Fibroblast of lung (primary cell): ENCODE measurements at regions not wholly inside any gene's neighbourhood (a gene's known extent, or its start where the extent isn't known, plus 50 kb on each side); places are given as distances from the start of the nearest gene placed in this dataset.

Experiments used
- CTCF ChIP-seq, 2 donors: IDR thresholded peaks in 1 of 2; conservative IDR thresholded peaks in 1 of 2; 1 replicate in 1 of 2; 2 replicates in 1 of 2; pipeline ENCODE4 v1.5.1; 2011 to 2012; ENCODE audit warnings: low read length in 2 of 2, control low read depth in 1 of 2, inconsistent platforms in 1 of 2, low read depth in 1 of 2, mild to moderate bottlenecking in 1 of 2
- EZH2 ChIP-seq: IDR thresholded peaks from 2 replicates; pipeline ENCODE4 v1.5.1; 2012; ENCODE audit warnings: low read length, control low read depth, mild to moderate bottlenecking; ENCODE audit errors: missing control alignments

- no peak for TF ChIP-seq CTCF (conservative IDR thresholded peaks at IDR 0.05 in 1 of 2, IDR thresholded peaks at IDR 0.05 in 1 of 2; ENCODE audit: low read depth in 1 of 2, low read length in 2 of 2)
- TF ChIP-seq EZH2 = no peak
These were observed 102.9 kb upstream of the FRMD1 start for GRCh38 chr6:168181876-168182275.
